ENCODE measurements at regions not wholly inside any gene's neighbourhood (a gene's known extent, or its start where the extent isn't known, plus 50 kb on each side); places are given as distances from the start of the nearest gene placed in this dataset.
"Not testable (repeated sequence)": the region's sequence is repeated elsewhere in the genome, so short reads cannot be mapped to it uniquely, and the experiment has no call there.

- no peaks in the 10 kb centered on the region for H3K9me3 ChIP-seq (ENCODE audit: control insufficient read depth in 4 of 4, low read length in 3 of 4)
- WGBS: 98% methylated on average over 2 of the region's 2 CpGs
These were observed 256.2 kb upstream of the TBL1XR1 start for GRCh38 chr3:177453451-177453844.

GRCh38 chr3:177457204-177457603 lies 259.9 kb upstream of the TBL1XR1 start:
- not testable (repeated sequence) for DNase-seq (ENCODE audit: low spot score); H3K4me3 ChIP-seq (ENCODE audit: low read depth in 1 of 3, low read length in 3 of 3); H3K27ac ChIP-seq (ENCODE audit: low read depth in 1 of 2, low read length in 2 of 2); H3K9me3 ChIP-seq (ENCODE audit: control insufficient read depth in 4 of 4, low read length in 3 of 4); H3K4me1 ChIP-seq (ENCODE audit: control insufficient read depth in 4 of 4, insufficient read depth in 4 of 4, low read length in 3 of 4); H3K9ac ChIP-seq (ENCODE audit: low read depth in 1 of 2, low read length in 2 of 2); H3K36me3 ChIP-seq (ENCODE audit: control insufficient read depth in 4 of 4, insufficient read depth in 3 of 4, low read depth in 1 of 4, low read length in 3 of 4); H3K27me3 ChIP-seq (ENCODE audit: control insufficient read depth in 4 of 4, insufficient read depth in 4 of 4, low read length in 3 of 4)
- WGBS: 100% methylated on average over 1 of the region's 1 CpG

More at GRCh38 chr3:177453451-177453844, 256.2 kb upstream of the TBL1XR1 start:
- Histone ChIP-seq H3K27ac (ENCODE audit: low read depth in 1 of 2, low read length in 2 of 2) (no peak overlapping the region), H3K4me3 (ENCODE audit: low read depth in 1 of 3, low read length in 3 of 3) (no peak overlapping the region), H3K9ac (ENCODE audit: low read depth in 1 of 2, low read length in 2 of 2) (no peak overlapping the region), H3K4me1 (ENCODE audit: control insufficient read depth in 4 of 4, insufficient read depth in 4 of 4, low read length in 3 of 4) (peaks cover 0 to 4% (median 1%) of the 10 kb centered on the region in 4 donors), H3K36me3 (ENCODE audit: control insufficient read depth in 4 of 4, insufficient read depth in 3 of 4, low read depth in 1 of 4, low read length in 3 of 4) (no peaks in the 10 kb centered on the region), H3K27me3 (ENCODE audit: control insufficient read depth in 4 of 4, insufficient read depth in 4 of 4, low read length in 3 of 4) (no peaks in the 10 kb centered on the region)
- TF ChIP-seq RAD21 (IDR thresholded peaks at IDR 0.05) (no peak), JUND (IDR thresholded peaks at IDR 0.05) (no peak), HNF4G (IDR thresholded peaks at IDR 0.05) (no peak), RXRA (IDR thresholded peaks at IDR 0.05) (no peak), HNF4A (conservative IDR thresholded peaks at IDR 0.05) (no peak), GABPA (IDR thresholded peaks at IDR 0.05 in 1 of 2, conservative IDR thresholded peaks at IDR 0.05 in 1 of 2) (no peak), SP1 (IDR thresholded peaks at IDR 0.05) (no peak), ATF3 (IDR thresholded peaks at IDR 0.05) (no peak), FOXA1 (IDR thresholded peaks at IDR 0.05) (no peak), FOXA2 (IDR thresholded peaks at IDR 0.05) (no peak), YY1 (IDR thresholded peaks at IDR 0.05) (no peak), TAF1 (conservative IDR thresholded peaks at IDR 0.05) (no peak), EGR1 (IDR thresholded peaks at IDR 0.05; ENCODE audit: low read depth in 2 of 2) (no peak)
- TF ChIP-seq, protein P1, sequence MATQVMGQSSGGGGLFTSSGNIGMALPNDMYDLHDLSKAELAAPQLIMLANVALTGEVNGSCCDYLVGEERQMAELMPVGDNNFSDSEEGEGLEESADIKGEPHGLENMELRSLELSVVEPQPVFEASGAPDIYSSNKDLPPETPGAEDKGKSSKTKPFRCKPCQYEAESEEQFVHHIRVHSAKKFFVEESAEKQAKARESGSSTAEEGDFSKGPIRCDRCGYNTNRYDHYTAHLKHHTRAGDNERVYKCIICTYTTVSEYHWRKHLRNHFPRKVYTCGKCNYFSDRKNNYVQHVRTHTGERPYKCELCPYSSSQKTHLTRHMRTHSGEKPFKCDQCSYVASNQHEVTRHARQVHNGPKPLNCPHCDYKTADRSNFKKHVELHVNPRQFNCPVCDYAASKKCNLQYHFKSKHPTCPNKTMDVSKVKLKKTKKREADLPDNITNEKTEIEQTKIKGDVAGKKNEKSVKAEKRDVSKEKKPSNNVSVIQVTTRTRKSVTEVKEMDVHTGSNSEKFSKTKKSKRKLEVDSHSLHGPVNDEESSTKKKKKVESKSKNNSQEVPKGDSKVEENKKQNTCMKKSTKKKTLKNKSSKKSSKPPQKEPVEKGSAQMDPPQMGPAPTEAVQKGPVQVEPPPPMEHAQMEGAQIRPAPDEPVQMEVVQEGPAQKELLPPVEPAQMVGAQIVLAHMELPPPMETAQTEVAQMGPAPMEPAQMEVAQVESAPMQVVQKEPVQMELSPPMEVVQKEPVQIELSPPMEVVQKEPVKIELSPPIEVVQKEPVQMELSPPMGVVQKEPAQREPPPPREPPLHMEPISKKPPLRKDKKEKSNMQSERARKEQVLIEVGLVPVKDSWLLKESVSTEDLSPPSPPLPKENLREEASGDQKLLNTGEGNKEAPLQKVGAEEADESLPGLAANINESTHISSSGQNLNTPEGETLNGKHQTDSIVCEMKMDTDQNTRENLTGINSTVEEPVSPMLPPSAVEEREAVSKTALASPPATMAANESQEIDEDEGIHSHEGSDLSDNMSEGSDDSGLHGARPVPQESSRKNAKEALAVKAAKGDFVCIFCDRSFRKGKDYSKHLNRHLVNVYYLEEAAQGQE (IDR thresholded peaks at IDR 0.05): no peak
- TF ChIP-seq, protein P2, sequence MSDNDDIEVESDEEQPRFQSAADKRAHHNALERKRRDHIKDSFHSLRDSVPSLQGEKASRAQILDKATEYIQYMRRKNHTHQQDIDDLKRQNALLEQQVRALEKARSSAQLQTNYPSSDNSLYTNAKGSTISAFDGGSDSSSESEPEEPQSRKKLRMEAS (IDR thresholded peaks at IDR 0.05): no peak
- TF ChIP-seq, protein P3, sequence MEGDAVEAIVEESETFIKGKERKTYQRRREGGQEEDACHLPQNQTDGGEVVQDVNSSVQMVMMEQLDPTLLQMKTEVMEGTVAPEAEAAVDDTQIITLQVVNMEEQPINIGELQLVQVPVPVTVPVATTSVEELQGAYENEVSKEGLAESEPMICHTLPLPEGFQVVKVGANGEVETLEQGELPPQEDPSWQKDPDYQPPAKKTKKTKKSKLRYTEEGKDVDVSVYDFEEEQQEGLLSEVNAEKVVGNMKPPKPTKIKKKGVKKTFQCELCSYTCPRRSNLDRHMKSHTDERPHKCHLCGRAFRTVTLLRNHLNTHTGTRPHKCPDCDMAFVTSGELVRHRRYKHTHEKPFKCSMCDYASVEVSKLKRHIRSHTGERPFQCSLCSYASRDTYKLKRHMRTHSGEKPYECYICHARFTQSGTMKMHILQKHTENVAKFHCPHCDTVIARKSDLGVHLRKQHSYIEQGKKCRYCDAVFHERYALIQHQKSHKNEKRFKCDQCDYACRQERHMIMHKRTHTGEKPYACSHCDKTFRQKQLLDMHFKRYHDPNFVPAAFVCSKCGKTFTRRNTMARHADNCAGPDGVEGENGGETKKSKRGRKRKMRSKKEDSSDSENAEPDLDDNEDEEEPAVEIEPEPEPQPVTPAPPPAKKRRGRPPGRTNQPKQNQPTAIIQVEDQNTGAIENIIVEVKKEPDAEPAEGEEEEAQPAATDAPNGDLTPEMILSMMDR (IDR thresholded peaks at IDR 0.05; ENCODE audit: low read depth, low read length, missing input control): no peak
- no peak for DNase-seq (ENCODE audit: low spot score)
